ENCODE measurements at regions not wholly inside any gene's neighbourhood (a gene's known extent, or its start where the extent isn't known, plus 50 kb on each side); places are given as distances from the start of the nearest gene placed in this dataset.

DNA sequence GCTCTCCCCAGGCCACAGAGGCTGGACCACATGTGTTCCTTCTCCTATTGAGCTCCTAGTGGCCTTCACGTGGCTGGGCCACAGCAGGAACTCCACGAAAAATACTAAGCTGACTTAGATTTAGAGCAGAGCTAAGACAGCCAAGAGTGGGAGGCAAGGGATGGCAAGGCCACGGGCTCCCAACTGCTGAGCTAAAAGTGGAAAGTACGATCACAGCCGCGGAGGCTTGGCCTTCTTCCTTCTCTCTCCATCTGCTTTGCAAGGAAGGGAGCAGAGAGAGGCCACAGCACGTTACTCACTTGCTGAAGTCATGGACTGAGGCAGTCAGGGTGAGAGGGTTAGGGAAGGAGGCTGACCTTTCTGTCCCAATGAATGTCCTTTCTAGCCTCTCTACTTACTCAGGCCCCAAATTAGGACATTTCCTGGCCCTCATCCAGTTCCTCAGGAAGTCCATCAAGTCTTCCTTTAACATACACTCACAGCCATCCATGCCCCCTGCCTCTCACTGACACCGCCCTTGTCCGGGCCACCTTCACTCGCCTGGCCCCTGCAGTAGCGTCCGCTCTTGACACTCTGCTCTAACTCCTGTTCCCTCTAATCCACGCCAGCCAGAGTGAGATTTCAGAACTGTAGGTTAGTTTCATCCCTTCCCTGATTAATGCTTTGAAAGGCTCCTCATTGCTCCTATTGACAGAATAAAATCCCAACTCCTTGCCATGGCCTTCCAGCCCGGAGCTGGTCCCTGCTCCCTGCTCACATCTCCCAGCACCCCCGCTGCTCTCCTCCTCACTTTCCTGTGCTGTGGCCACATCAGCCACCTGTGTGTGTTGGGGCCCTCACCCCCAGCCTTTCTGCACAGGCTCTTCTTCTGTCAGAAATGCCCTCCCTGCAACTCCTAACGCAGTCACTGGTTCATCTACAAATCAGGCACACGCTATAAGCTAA is 204.2 kb downstream of the CYP26B1 start:
- TF ChIP-seq, protein P1, sequence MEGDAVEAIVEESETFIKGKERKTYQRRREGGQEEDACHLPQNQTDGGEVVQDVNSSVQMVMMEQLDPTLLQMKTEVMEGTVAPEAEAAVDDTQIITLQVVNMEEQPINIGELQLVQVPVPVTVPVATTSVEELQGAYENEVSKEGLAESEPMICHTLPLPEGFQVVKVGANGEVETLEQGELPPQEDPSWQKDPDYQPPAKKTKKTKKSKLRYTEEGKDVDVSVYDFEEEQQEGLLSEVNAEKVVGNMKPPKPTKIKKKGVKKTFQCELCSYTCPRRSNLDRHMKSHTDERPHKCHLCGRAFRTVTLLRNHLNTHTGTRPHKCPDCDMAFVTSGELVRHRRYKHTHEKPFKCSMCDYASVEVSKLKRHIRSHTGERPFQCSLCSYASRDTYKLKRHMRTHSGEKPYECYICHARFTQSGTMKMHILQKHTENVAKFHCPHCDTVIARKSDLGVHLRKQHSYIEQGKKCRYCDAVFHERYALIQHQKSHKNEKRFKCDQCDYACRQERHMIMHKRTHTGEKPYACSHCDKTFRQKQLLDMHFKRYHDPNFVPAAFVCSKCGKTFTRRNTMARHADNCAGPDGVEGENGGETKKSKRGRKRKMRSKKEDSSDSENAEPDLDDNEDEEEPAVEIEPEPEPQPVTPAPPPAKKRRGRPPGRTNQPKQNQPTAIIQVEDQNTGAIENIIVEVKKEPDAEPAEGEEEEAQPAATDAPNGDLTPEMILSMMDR (IDR thresholded peaks at IDR 0.05; ENCODE audit: poor library complexity) = no peak
- TF ChIP-seq EZH2 (IDR thresholded peaks at IDR 0.05; ENCODE audit: borderline replicate concordance) (no peak), EZH2phosphoT487 (IDR thresholded peaks at IDR 0.05; ENCODE audit: low read depth, severe bottlenecking, unreplicated experiment) (no peak)

All from hepatocyte (in vitro differentiated cells).